Neuronal stem cell (in vitro differentiated cells): ENCODE measurements at regions not wholly inside any gene's neighbourhood (a gene's known extent, or its start where the extent isn't known, plus 50 kb on each side); places are given as distances from the start of the nearest gene placed in this dataset.

Experiments used
- DNase-seq: peaks from one replicate; pipeline ENCODE4 v3.0.0-alpha.2; 2013; ENCODE audit warnings: low spot score
- H2AFZ ChIP-seq: one replicate; pipeline ENCODE4 v1.6.1; 2013; ENCODE audit warnings: mild to moderate bottlenecking, low read length, inconsistent platforms
- H2AK5ac ChIP-seq: 2 replicates; pipeline ENCODE4 v1.6.1; 2013; ENCODE audit warnings: low read depth, mild to moderate bottlenecking, inconsistent platforms, low read length, moderate library complexity, mixed read lengths
- H2BK120ac ChIP-seq: 2 replicates; pipeline ENCODE4 v1.6.1; 2013; ENCODE audit warnings: low read depth, mild to moderate bottlenecking, inconsistent platforms, low read length, moderate library complexity, mixed read lengths
- H2BK12ac ChIP-seq: one replicate; pipeline ENCODE4 v1.6.1; 2013; ENCODE audit warnings: low read length, inconsistent platforms
- H2BK15ac ChIP-seq: 2 replicates; pipeline ENCODE4 v1.6.1; 2013; ENCODE audit warnings: mild to moderate bottlenecking, low read length, inconsistent platforms, mixed read lengths
- H2BK5ac ChIP-seq: one replicate; pipeline ENCODE4 v1.6.1; 2013; ENCODE audit warnings: inconsistent platforms, mild to moderate bottlenecking, low read length, moderate library complexity
- H3K14ac ChIP-seq: one replicate; pipeline ENCODE4 v1.6.1; 2013; ENCODE audit warnings: low read length, inconsistent platforms
- H3K18ac ChIP-seq: 2 replicates; pipeline ENCODE4 v1.6.1; 2013; ENCODE audit warnings: low read length, inconsistent platforms
- H3K23ac ChIP-seq: 2 replicates; pipeline ENCODE4 v1.6.1; 2013; ENCODE audit warnings: low read depth, mild to moderate bottlenecking, mixed read lengths, low read length, inconsistent platforms; ENCODE audit not compliant: poor library complexity
- H3K27ac ChIP-seq: replicated peaks from 3 replicates; pipeline ENCODE4 v1.5.1; 2013; ENCODE audit warnings: low read length, inconsistent platforms
- H3K27me3 ChIP-seq, 3 experiments: 2 replicates each; pipeline ENCODE4 v1.6.1; 2013; ENCODE audit warnings: low read length in 3 of 3, mild to moderate bottlenecking in 2 of 3, inconsistent platforms in 1 of 3, low read depth in 1 of 3, mixed read lengths in 1 of 3, moderate library complexity in 1 of 3; ENCODE audit not compliant: control insufficient read depth in 3 of 3, insufficient read depth in 3 of 3
- H3K36me3 ChIP-seq, 2 donors: replicated peaks in 1 of 2; 2 replicates each; pipeline ENCODE4 v1.6.1; 2013; ENCODE audit warnings: low read length in 2 of 2; ENCODE audit not compliant: control insufficient read depth in 2 of 2, insufficient read depth in 2 of 2
- H3K4ac ChIP-seq: 2 replicates; pipeline ENCODE4 v1.6.1; 2013; ENCODE audit warnings: inconsistent platforms, mild to moderate bottlenecking, low read length, moderate library complexity
- H3K4me1 ChIP-seq, 2 donors: 1 replicate in 1 of 2; 2 replicates in 1 of 2; pipeline ENCODE4 v1.6.1; 2013; ENCODE audit warnings: low read length in 2 of 2, low read depth in 1 of 2; ENCODE audit not compliant: control insufficient read depth in 2 of 2, insufficient read depth in 1 of 2
- H3K4me2 ChIP-seq: one replicate; pipeline ENCODE4 v1.6.1; 2013; ENCODE audit warnings: mild to moderate bottlenecking, low read length, inconsistent platforms; ENCODE audit not compliant: insufficient read depth, poor library complexity, severe bottlenecking
- H3K4me3 ChIP-seq, 2 donors: 2 replicates each; pipeline ENCODE4 v1.5.1; 2013; ENCODE audit warnings: low read length in 2 of 2, mild to moderate bottlenecking in 2 of 2, inconsistent platforms in 1 of 2, moderate library complexity in 1 of 2
- H3K79me1 ChIP-seq: one replicate; pipeline ENCODE4 v1.6.1; 2013; ENCODE audit warnings: low read depth, mild to moderate bottlenecking, inconsistent platforms, low read length, moderate library complexity
- H3K9ac ChIP-seq: one replicate; pipeline ENCODE4 v1.6.1; 2013; ENCODE audit warnings: mild to moderate bottlenecking, low read depth, low read length, inconsistent platforms; ENCODE audit not compliant: poor library complexity
- H3K9me3 ChIP-seq, 2 donors: replicated peaks in 1 of 2; 2 replicates each; pipeline versions ENCODE3 to v1.6.1; 2013; ENCODE audit warnings: low read length in 2 of 2, mild to moderate bottlenecking in 2 of 2, inconsistent platforms in 1 of 2, low read depth in 1 of 2, mixed read lengths in 1 of 2, moderate library complexity in 1 of 2; ENCODE audit not compliant: control insufficient read depth in 2 of 2, insufficient read depth in 1 of 2
- H4K8ac ChIP-seq: one replicate; pipeline ENCODE4 v1.6.1; 2013; ENCODE audit warnings: low read depth, mild to moderate bottlenecking, inconsistent platforms, low read length, moderate library complexity
- H4K91ac ChIP-seq: one replicate; pipeline ENCODE4 v1.6.1; 2013; ENCODE audit warnings: low read length, low read depth, mild to moderate bottlenecking, inconsistent platforms; ENCODE audit not compliant: poor library complexity
- WGBS, 2 donors: extraction: QIAGEN DNeasy Blood & Tissue Kit; methylation state at CpG; one replicate each; pipeline ENCODE4 v1.1.7; 2013; ENCODE audit warnings: missing lambda C conversion rate in 2 of 2, mixed read lengths in 1 of 2; ENCODE audit not compliant: insufficient read length in 2 of 2, insufficient replicate concordance in 1 of 2; ENCODE audit errors: extremely low coverage in 2 of 2; 5-methylcytosine and 5-hydroxymethylcytosine counted together

DNA sequence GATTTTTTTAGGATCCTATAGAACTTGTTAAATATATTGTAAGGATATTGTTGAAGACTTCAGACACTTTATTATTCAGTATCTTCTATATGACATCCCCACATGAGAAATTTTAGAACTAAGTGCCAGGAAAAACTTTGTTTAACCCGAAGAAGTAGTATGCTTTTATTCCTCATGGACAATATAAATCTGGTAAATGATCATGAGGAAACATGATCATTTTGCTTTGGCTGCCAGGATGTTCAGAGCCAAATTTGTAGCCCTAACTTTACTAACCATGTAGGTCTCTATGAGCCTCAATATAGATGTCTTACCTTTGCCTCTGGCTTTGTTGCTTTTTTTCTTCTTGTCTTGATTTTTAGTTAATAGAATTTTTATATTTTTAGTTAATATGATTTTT, 77.8 kb upstream of the TEX13D start:
- no CpG with 5 or more reads among the region's 1 CpG for WGBS, 2 donors
- H3K36me3 ChIP-seq, result no peaks in the 10 kb centered on the region

GRCh38 chrX:124256216-124256615, 76.2 kb upstream of the TEX13D start:
- no peak overlapping the region for H2BK15ac ChIP-seq
- H3K36me3 ChIP-seq, result no peaks in the 10 kb centered on the region
- H4K91ac ChIP-seq, result no peak overlapping the region
- no peak overlapping the region for H3K18ac ChIP-seq
- no peak overlapping the region for H3K14ac ChIP-seq
- no peaks in the 10 kb centered on the region for H3K4me1 ChIP-seq
- no peak overlapping the region for H3K4me2 ChIP-seq
- H2BK120ac ChIP-seq, result no peak overlapping the region
- no peak overlapping the region for H3K9ac ChIP-seq
- no peaks in the 10 kb centered on the region for H3K79me1 ChIP-seq
- H2AFZ ChIP-seq, result no peak overlapping the region
- H3K23ac ChIP-seq, result no peak overlapping the region
- H4K8ac ChIP-seq, result no peak overlapping the region
- H2BK5ac ChIP-seq, result no peak overlapping the region
- no peak for DNase-seq
- H2BK12ac ChIP-seq, result no peak overlapping the region
- H3K4ac ChIP-seq, result no peak overlapping the region
- WGBS, 2 donors, result no CpG with 5 or more reads among the region's 2 CpGs
- H3K4me3 ChIP-seq, result no peak overlapping the region
- no peak overlapping the region for H2AK5ac ChIP-seq
- no peaks in the 10 kb centered on the region for H3K27me3 ChIP-seq
- H3K9me3 ChIP-seq, result no peaks in the 10 kb centered on the region
- no peak overlapping the region for H3K27ac ChIP-seq

More for the DNA sequence above, 77.8 kb upstream of the TEX13D start:
- Histone ChIP-seq H3K4me2 (no peak overlapping the region), H3K9me3 (no peaks in the 10 kb centered on the region), H3K27me3 (no peaks in the 10 kb centered on the region), H3K23ac (no peak overlapping the region), H3K14ac (no peak overlapping the region), H3K9ac (no peak overlapping the region), H4K8ac (no peak overlapping the region), H2AK5ac (no peak overlapping the region), H3K4me1 (no peaks in the 10 kb centered on the region), H2AFZ (no peak overlapping the region), H3K27ac (no peak overlapping the region), H3K4ac (no peak overlapping the region), H3K18ac (no peak overlapping the region), H2BK15ac (no peak overlapping the region), H3K79me1 (no peaks in the 10 kb centered on the region), H2BK5ac (no peak overlapping the region), H2BK120ac (no peak overlapping the region), H4K91ac (no peak overlapping the region), H2BK12ac (no peak overlapping the region), H3K4me3 (no peak overlapping the region)
- DNase-seq, result no peak

GRCh38 chrX:124256629-124257380, 75.7 kb upstream of the TEX13D start:
- no peak overlapping the region for H3K27ac ChIP-seq
- no peaks in the 10 kb centered on the region for H3K4me1 ChIP-seq
- no peak overlapping the region for H2AK5ac ChIP-seq
- no peak overlapping the region for H4K8ac ChIP-seq
- no peak overlapping the region for H3K14ac ChIP-seq
- no peak overlapping the region for H3K23ac ChIP-seq
- no CpG with 5 or more reads among the region's 3 CpGs for WGBS, 2 donors
- H3K18ac ChIP-seq, result no peak overlapping the region
- H3K36me3 ChIP-seq, result no peaks in the 10 kb centered on the region
- H2BK12ac ChIP-seq, result no peak overlapping the region
- H3K4ac ChIP-seq, result no peak overlapping the region
- no peaks in the 10 kb centered on the region for H3K27me3 ChIP-seq
- DNase-seq, result no peak
- H3K9me3 ChIP-seq, result no peaks in the 10 kb centered on the region
- H4K91ac ChIP-seq, result no peak overlapping the region
- no peaks in the 10 kb centered on the region for H3K79me1 ChIP-seq
- no peak overlapping the region for H2BK5ac ChIP-seq
- no peak overlapping the region for H2BK15ac ChIP-seq
- no peak overlapping the region for H3K4me2 ChIP-seq
- no peak overlapping the region for H2AFZ ChIP-seq
- no peak overlapping the region for H3K9ac ChIP-seq
- no peak overlapping the region for H3K4me3 ChIP-seq
- no peak overlapping the region for H2BK120ac ChIP-seq

DNA sequence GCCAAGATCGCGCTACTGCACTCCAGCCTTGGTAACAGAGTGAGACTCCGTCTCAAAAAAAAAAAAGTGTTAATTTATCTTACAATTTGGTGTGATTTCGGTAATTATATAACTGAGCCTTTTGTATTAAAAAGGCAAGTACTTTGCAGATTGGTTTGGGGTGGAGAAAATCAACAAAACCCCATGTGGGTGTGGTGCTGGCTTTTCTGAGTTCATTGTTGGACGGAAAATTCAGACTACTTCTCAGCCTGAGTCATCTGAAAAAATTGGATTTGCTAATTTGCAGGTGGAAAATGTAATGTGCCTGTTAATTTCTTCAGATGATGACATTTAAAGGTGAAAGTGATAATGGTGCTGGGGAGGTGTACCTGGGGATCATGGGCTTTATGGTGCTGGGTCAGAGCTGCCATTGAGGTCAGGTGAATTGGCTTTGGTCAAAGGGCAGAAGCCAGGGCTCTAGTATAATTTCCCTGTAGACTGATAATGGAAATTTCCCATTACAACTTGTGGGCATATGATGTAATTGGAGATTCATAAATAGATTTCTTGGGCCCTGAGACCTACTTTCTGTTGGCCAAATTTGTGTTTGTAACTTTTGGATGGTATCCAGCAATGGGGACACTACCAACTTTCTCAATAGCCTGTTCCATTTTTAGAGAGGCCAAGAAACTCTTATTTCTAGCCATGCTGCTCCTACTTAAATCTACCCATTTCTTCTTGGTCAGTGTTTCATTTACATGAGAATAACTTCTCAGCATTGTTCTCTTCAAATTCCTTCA, 74.3 kb upstream of the TEX13D start:
- H3K9me3 ChIP-seq, result no peaks in the 10 kb centered on the region
- no peaks in the 10 kb centered on the region for H3K4me1 ChIP-seq
- no peak overlapping the region for H3K27ac ChIP-seq
- DNase-seq, result no peak
- no peak overlapping the region for H3K23ac ChIP-seq
- no peak overlapping the region for H2BK15ac ChIP-seq
- no CpG with 5 or more reads among the region's 5 CpGs for WGBS, 2 donors
- H2BK12ac ChIP-seq, result no peak overlapping the region
- H2BK5ac ChIP-seq, result no peak overlapping the region
- no peaks in the 10 kb centered on the region for H3K36me3 ChIP-seq
- no peak overlapping the region for H3K4me2 ChIP-seq
- no peak overlapping the region for H4K91ac ChIP-seq
- H3K27me3 ChIP-seq, result no peaks in the 10 kb centered on the region
- H2BK120ac ChIP-seq, result no peak overlapping the region
- no peak overlapping the region for H3K4ac ChIP-seq
- no peak overlapping the region for H2AK5ac ChIP-seq
- H3K4me3 ChIP-seq, result no peak overlapping the region
- H4K8ac ChIP-seq, result no peak overlapping the region
- no peaks in the 10 kb centered on the region for H3K79me1 ChIP-seq
- no peak overlapping the region for H3K14ac ChIP-seq
- no peak overlapping the region for H3K18ac ChIP-seq
- no peak overlapping the region for H3K9ac ChIP-seq
- no peak overlapping the region for H2AFZ ChIP-seq
